ENCODE measurements at regions not wholly inside any gene's neighbourhood (a gene's known extent, or its start where the extent isn't known, plus 50 kb on each side); places are given as distances from the start of the nearest gene placed in this dataset.

- ATAC-seq: no peak
- TF ChIP-seq ARNTL (CRISPR knock-in tag; IDR thresholded peaks at IDR 0.05; ENCODE audit: borderline replicate concordance, low read depth): no peak
- no peak for TF ChIP-seq GLIS3 (CRISPR knock-in tag; IDR thresholded peaks at IDR 0.05)
- no peak for TF ChIP-seq ZFP3 (CRISPR knock-in tag; IDR thresholded peaks at IDR 0.05)
- no peak for TF ChIP-seq CSRNP3 (CRISPR knock-in tag; IDR thresholded peaks at IDR 0.05)
- TF ChIP-seq PATZ1 (CRISPR knock-in tag; IDR thresholded peaks at IDR 0.05; ENCODE audit: borderline replicate concordance): no peak
- TF ChIP-seq ZNF8 (CRISPR knock-in tag; IDR thresholded peaks at IDR 0.05): no peak
- TF ChIP-seq SNAI2 (CRISPR knock-in tag; IDR thresholded peaks at IDR 0.05): no peak
- TF ChIP-seq TSHZ2 (CRISPR knock-in tag; IDR thresholded peaks at IDR 0.05): no peak
- no peak for TF ChIP-seq CSDC2 (CRISPR knock-in tag; IDR thresholded peaks at IDR 0.05)
- TF ChIP-seq ZC3H10 (CRISPR knock-in tag; IDR thresholded peaks at IDR 0.05): no peak
- no peak for TF ChIP-seq ZNF565 (CRISPR knock-in tag; conservative IDR thresholded peaks at IDR 0.05; ENCODE audit: low read depth)
- TF ChIP-seq TOX (CRISPR knock-in tag; IDR thresholded peaks at IDR 0.05; ENCODE audit: borderline replicate concordance): no peak
- TF ChIP-seq ISL1 (CRISPR knock-in tag; IDR thresholded peaks at IDR 0.05): no peak
- TF ChIP-seq ZNF70 (CRISPR knock-in tag; IDR thresholded peaks at IDR 0.05): no peak
- no peak for TF ChIP-seq ZFP30 (CRISPR knock-in tag; IDR thresholded peaks at IDR 0.05)
- no peak for TF ChIP-seq BACH2 (CRISPR knock-in tag; IDR thresholded peaks at IDR 0.05; ENCODE audit: borderline replicate concordance)
- TF ChIP-seq TCF4 (CRISPR knock-in tag; IDR thresholded peaks at IDR 0.05; ENCODE audit: borderline replicate concordance): no peak
Measured at GRCh38 chr6:4511641-4512020, 264.6 kb upstream of the CDYL start.

GRCh38 chr6:4510906-4511640, 265.1 kb upstream of the CDYL start:
- no peak for ATAC-seq
- no peak for TF ChIP-seq ZFP3 (CRISPR knock-in tag; IDR thresholded peaks at IDR 0.05)
- TF ChIP-seq CSDC2 (CRISPR knock-in tag; IDR thresholded peaks at IDR 0.05): no peak
- no peak for TF ChIP-seq GLIS3 (CRISPR knock-in tag; IDR thresholded peaks at IDR 0.05)
- no peak for TF ChIP-seq CSRNP3 (CRISPR knock-in tag; IDR thresholded peaks at IDR 0.05)
- no peak for TF ChIP-seq ZNF565 (CRISPR knock-in tag; conservative IDR thresholded peaks at IDR 0.05; ENCODE audit: low read depth)
- no peak for TF ChIP-seq RARB (CRISPR knock-in tag; IDR thresholded peaks at IDR 0.05)
- TF ChIP-seq CREB5 (CRISPR knock-in tag; IDR thresholded peaks at IDR 0.05; ENCODE audit: low read depth): no peak
- no peak for TF ChIP-seq ARNTL (CRISPR knock-in tag; IDR thresholded peaks at IDR 0.05; ENCODE audit: borderline replicate concordance, low read depth)
- no peak for TF ChIP-seq PPARA (CRISPR knock-in tag; IDR thresholded peaks at IDR 0.05; ENCODE audit: borderline replicate concordance)
- no peak for TF ChIP-seq TCF4 (CRISPR knock-in tag; IDR thresholded peaks at IDR 0.05; ENCODE audit: borderline replicate concordance)

GRCh38 chr6:4510317-4510716, 265.9 kb upstream of the CDYL start:
- no peak; the same call in 2 of the 3 replicates for ATAC-seq
- TF ChIP-seq CSDC2 (CRISPR knock-in tag; IDR thresholded peaks at IDR 0.05) (no peak), RARB (CRISPR knock-in tag; IDR thresholded peaks at IDR 0.05) (no peak), CREB5 (CRISPR knock-in tag; IDR thresholded peaks at IDR 0.05; ENCODE audit: low read depth) (no peak), BACH2 (CRISPR knock-in tag; IDR thresholded peaks at IDR 0.05; ENCODE audit: borderline replicate concordance) (no peak), ZNF70 (CRISPR knock-in tag; IDR thresholded peaks at IDR 0.05) (no peak), ZNF8 (CRISPR knock-in tag; IDR thresholded peaks at IDR 0.05) (no peak), ARNTL (CRISPR knock-in tag; IDR thresholded peaks at IDR 0.05; ENCODE audit: borderline replicate concordance, low read depth) (no peak)

Data from SK-N-SH treated with all-trans-retinoic acid at 6 μM for 48 hours (cell line).